CD4-positive, alpha-beta T cell (primary cell): ENCODE measurements at regions not wholly inside any gene's neighbourhood (a gene's known extent, or its start where the extent isn't known, plus 50 kb on each side); places are given as distances from the start of the nearest gene placed in this dataset.

Experiments used
- ATAC-seq: fragments of 200-7000 bp; cut with Tn5 transposase; one replicate; pipeline ENCODE4 v1.10.0; 2022; ENCODE audit warnings: mild to moderate bottlenecking; ENCODE audit not compliant: poor library complexity
- CTCF ChIA-PET: fragments of 350-600 bp; sonication (Branson Sonifier 250); formaldehyde crosslinking; loops from one replicate; lab custom pipeline; 2021; ENCODE audit warnings: antibody characterized with exemption, inconsistent platforms; lab: Charles Lee
- POLR2A ChIA-PET: fragments of 350-600 bp; sonication (Branson Sonifier 250); formaldehyde crosslinking; loops from one replicate; lab custom pipeline; 2021; ENCODE audit warnings: antibody characterized with exemption, inconsistent platforms; lab: Charles Lee
- DNase-seq, 14 experiments: peaks; one replicate each; pipeline ENCODE4 v3.0.0-alpha.2; 2013 to 2020; ENCODE audit warnings: mixed read lengths in 2 of 14
- H3K27ac ChIP-seq, 2 donors: one replicate each; pipeline versions ENCODE4 v1.5.1 to v1.7.0; 2013; ENCODE audit warnings: low read length in 2 of 2, low read depth in 1 of 2, mild to moderate bottlenecking in 1 of 2
- H3K27me3 ChIP-seq, 2 experiments: 1 replicate in 1 of 2; 2 replicates in 1 of 2; pipeline versions ENCODE4 v1.6.1 to v1.7.0; 2013; ENCODE audit warnings: low read length in 2 of 2, control low read depth in 1 of 2, mild to moderate bottlenecking in 1 of 2, moderate library complexity in 1 of 2; ENCODE audit not compliant: insufficient read depth in 2 of 2, control insufficient read depth in 1 of 2
- H3K36me3 ChIP-seq: one replicate; pipeline ENCODE4 v1.6.1; 2013; ENCODE audit warnings: low read length, control low read depth; ENCODE audit not compliant: insufficient read depth
- H3K4me1 ChIP-seq: one replicate; pipeline ENCODE4 v1.6.1; 2013; ENCODE audit warnings: low read length, control low read depth; ENCODE audit not compliant: insufficient read depth
- H3K4me3 ChIP-seq: one replicate; pipeline ENCODE4 v1.5.1; 2013; ENCODE audit warnings: mild to moderate bottlenecking, low read length, moderate library complexity
- H3K9me3 ChIP-seq, 2 experiments: 1 replicate in 1 of 2; 2 replicates in 1 of 2; pipeline versions ENCODE4 v1.6.1 to v1.7.0; 2013; ENCODE audit warnings: low read length in 2 of 2, mild to moderate bottlenecking in 2 of 2, control low read depth in 1 of 2, moderate library complexity in 1 of 2; ENCODE audit not compliant: control insufficient read depth in 1 of 2, insufficient read depth in 1 of 2
- H3K27ac Mint-ChIP-seq: one replicate; pipeline ENCODE4 v1.8.0; 2020; ENCODE audit warnings: mixed read lengths
- H3K27me3 Mint-ChIP-seq: one replicate; pipeline ENCODE4 v1.8.0; 2021; ENCODE audit warnings: mixed read lengths
- H3K36me3 Mint-ChIP-seq: one replicate; pipeline ENCODE4 v1.8.0; 2021; ENCODE audit warnings: low read depth, mixed read lengths
- H3K4me1 Mint-ChIP-seq: one replicate; pipeline ENCODE4 v1.8.0; 2021; ENCODE audit warnings: low read depth, mixed read lengths
- H3K4me3 Mint-ChIP-seq: one replicate; pipeline ENCODE4 v1.8.0; 2020; ENCODE audit warnings: mild to moderate bottlenecking, mixed read lengths
- H3K9me3 Mint-ChIP-seq: one replicate; pipeline ENCODE4 v1.8.0; 2020; ENCODE audit warnings: mixed read lengths
- CTCF ChIP-seq: fragments of 200-600 bp; IDR thresholded peaks from one replicate; pipeline ENCODE4 v1.8.0; 2022; ENCODE audit warnings: antibody characterized with exemption, mild to moderate bottlenecking
- intact Hi-C, 2 experiments: fragments of 100-400 bp; cut with DNase I in 1 of 2; cut with micrococcal nuclease in 1 of 2; formaldehyde crosslinking; loops; one replicate each; pipeline versions ENCODE4 v1.15.1 to v1.9.0; 2023 to 2025; cut with DNase I, micrococcal nuclease

DNA sequence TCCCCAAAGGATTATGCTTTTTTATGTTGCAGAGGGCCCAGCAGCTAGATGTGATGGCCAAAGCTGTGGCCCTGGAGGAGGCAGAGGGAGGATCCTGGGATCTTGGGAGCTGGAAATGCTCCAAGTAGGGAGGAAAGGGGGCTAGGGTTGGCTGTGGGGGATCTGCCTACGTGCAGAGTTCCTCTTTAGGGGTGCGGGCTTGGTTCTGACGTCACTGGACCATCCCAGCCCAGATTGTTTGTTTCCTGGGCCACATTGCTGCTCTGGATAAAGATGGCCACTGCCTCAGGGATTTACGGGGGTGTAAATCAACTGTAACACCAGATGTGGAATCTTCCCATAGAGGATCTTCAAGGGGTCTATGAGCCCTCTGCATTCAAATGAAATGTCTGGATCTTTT is 110.3 kb upstream of the SYT13 start:
- CTCF ChIA-PET, result no interaction called here
- H3K4me3 Mint-ChIP-seq, result no peak overlapping the region
- no peak for DNase-seq
- H3K27me3 ChIP-seq, result no peaks in the 10 kb centered on the region
- no peaks in the 10 kb centered on the region for H3K36me3 Mint-ChIP-seq
- H3K4me1 Mint-ChIP-seq, result no peaks in the 10 kb centered on the region
- H3K9me3 Mint-ChIP-seq, result no peaks in the 10 kb centered on the region
- POLR2A ChIA-PET, result no interaction called here
- no peaks in the 10 kb centered on the region for H3K36me3 ChIP-seq
- no peaks in the 10 kb centered on the region for H3K4me1 ChIP-seq
- intact Hi-C loops, result no loop called here
- H3K27me3 Mint-ChIP-seq, result no peaks in the 10 kb centered on the region
- no peak for ATAC-seq
- no peak overlapping the region for H3K27ac Mint-ChIP-seq
- no peak for TF ChIP-seq CTCF
- H3K4me3 ChIP-seq, result no peak overlapping the region
- no peak overlapping the region for H3K27ac ChIP-seq
- H3K9me3 ChIP-seq, result no peaks in the 10 kb centered on the region

DNA sequence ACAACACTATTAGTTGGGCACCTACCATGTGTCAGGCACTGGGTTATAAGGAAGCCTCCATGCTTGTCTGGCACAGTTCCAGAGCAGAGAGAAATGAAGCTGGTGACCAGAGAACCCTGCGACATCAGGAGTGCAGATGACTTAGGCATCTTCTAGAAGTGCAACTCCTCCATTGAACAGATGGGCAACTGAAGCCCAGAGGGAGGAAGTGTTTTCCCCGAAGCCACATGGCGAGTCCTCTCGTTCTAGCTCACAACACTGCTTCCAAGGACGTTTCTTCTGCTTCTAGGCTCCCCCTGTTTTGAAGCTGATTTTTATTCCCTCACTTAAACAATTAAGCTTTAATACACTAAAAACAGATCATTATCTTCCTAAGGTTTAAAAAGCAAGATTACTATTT is 109.8 kb upstream of the SYT13 start:
- no peaks in the 10 kb centered on the region for H3K9me3 Mint-ChIP-seq
- no peak for ATAC-seq
- no peaks in the 10 kb centered on the region for H3K27me3 ChIP-seq
- TF ChIP-seq CTCF, result no peak
- no peaks in the 10 kb centered on the region for H3K9me3 ChIP-seq
- no peak overlapping the region for H3K27ac ChIP-seq
- no peak overlapping the region for H3K27ac Mint-ChIP-seq
- no peak for DNase-seq
- no peaks in the 10 kb centered on the region for H3K4me1 ChIP-seq
- no peaks in the 10 kb centered on the region for H3K36me3 Mint-ChIP-seq
- no peaks in the 10 kb centered on the region for H3K27me3 Mint-ChIP-seq
- H3K36me3 ChIP-seq, result no peaks in the 10 kb centered on the region
- no peaks in the 10 kb centered on the region for H3K4me1 Mint-ChIP-seq
- no peak overlapping the region for H3K4me3 ChIP-seq
- intact Hi-C loops, result no loop called here
- CTCF ChIA-PET, result no interaction called here
- POLR2A ChIA-PET, result no interaction called here
- H3K4me3 Mint-ChIP-seq, result no peak overlapping the region

DNA sequence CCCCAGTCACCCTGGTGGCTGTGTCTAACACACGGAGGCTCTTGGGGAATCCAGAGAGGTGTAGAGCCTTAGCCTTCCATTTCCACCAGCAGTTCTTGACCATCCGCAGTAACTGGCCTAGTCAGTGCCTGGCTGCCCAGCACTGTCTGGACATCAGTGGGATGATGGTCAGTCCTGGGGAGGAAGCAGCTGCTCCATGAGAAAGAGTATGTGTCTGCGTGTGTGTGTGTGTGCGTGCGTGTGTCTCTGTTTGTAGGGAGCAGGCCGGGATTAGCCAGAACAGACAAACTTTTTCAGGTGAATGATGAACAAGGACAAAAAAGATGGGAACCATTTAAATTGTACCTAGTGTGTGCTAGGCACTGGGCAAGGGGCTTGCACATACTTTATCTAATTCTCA is 109.3 kb upstream of the SYT13 start:
- intact Hi-C loops, result no loop called here
- Mint-ChIP-seq H3K9me3 (no peaks in the 10 kb centered on the region), H3K4me1 (no peaks in the 10 kb centered on the region), H3K36me3 (no peaks in the 10 kb centered on the region), H3K4me3 (no peak overlapping the region), H3K27ac (no peak overlapping the region), H3K27me3 (no peaks in the 10 kb centered on the region)
- Histone ChIP-seq H3K27ac (no peak overlapping the region), H3K4me3 (no peak overlapping the region), H3K27me3 (no peaks in the 10 kb centered on the region), H3K9me3 (no peaks in the 10 kb centered on the region), H3K36me3 (no peaks in the 10 kb centered on the region), H3K4me1 (no peaks in the 10 kb centered on the region)
- no peak for ATAC-seq
- DNase-seq, result no peak
- POLR2A ChIA-PET, result no interaction called here
- CTCF ChIA-PET, result no interaction called here
- no peak for TF ChIP-seq CTCF
